Suprapubic skin (tissue), 4 donors: ENCODE measurements at regions not wholly inside any gene's neighbourhood (a gene's known extent, or its start where the extent isn't known, plus 50 kb on each side); places are given as distances from the start of the nearest gene placed in this dataset.

Experiments
- POLR2A ChIP-seq, 2 donors: fragments of 450-650 bp; IDR thresholded peaks; one replicate each; pipeline ENCODE4 v1.6.1; 2017; ENCODE audit warnings: antibody characterized with exemption in 2 of 2, mild to moderate bottlenecking in 2 of 2, moderate library complexity in 2 of 2
- POLR2AphosphoS5 ChIP-seq, 3 donors: sonication (generic); formaldehyde crosslinking; IDR thresholded peaks; one replicate each; pipeline ENCODE4 v1.6.1; 2017; ENCODE audit warnings: antibody characterized with exemption in 3 of 3
- TF ChIP-seq, protein P1 (sequence below), 2 donors: fragments of 200-600 bp in 1 of 2; fragments of 450-650 bp in 1 of 2; sonication (generic) in 1 of 2; IDR thresholded peaks; one replicate each; pipeline ENCODE4 v1.5.1; 2016 to 2019; ENCODE audit warnings: antibody characterized with exemption in 2 of 2, mild to moderate bottlenecking in 1 of 2, moderate library complexity in 1 of 2

DNA sequence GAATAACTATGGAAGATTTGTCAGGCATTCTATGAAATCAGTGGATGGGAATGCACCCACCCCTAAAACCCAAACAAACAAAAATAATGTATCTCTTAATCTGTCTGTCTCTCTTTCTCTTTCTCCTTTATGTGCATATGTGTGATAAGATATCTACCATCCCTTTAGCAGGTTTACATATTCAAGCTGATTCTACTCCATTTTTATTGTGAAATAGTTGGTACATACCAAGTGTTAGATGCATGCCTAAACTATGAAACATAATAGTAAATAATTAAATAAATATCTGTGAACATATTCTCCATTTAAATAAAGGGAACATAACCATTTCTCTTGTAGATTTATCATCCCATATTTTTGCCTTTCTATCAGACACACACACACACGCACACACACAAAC lies 121.8 kb upstream of the PCDH9 start:
- TF ChIP-seq, protein P1, sequence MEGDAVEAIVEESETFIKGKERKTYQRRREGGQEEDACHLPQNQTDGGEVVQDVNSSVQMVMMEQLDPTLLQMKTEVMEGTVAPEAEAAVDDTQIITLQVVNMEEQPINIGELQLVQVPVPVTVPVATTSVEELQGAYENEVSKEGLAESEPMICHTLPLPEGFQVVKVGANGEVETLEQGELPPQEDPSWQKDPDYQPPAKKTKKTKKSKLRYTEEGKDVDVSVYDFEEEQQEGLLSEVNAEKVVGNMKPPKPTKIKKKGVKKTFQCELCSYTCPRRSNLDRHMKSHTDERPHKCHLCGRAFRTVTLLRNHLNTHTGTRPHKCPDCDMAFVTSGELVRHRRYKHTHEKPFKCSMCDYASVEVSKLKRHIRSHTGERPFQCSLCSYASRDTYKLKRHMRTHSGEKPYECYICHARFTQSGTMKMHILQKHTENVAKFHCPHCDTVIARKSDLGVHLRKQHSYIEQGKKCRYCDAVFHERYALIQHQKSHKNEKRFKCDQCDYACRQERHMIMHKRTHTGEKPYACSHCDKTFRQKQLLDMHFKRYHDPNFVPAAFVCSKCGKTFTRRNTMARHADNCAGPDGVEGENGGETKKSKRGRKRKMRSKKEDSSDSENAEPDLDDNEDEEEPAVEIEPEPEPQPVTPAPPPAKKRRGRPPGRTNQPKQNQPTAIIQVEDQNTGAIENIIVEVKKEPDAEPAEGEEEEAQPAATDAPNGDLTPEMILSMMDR (IDR thresholded peaks at IDR 0.05): no peak
- TF ChIP-seq POLR2AphosphoS5 (IDR thresholded peaks at IDR 0.05) (no peak), POLR2A (IDR thresholded peaks at IDR 0.05) (no peak)
